ENCODE measurements at regions not wholly inside any gene's neighbourhood (a gene's known extent, or its start where the extent isn't known, plus 50 kb on each side); places are given as distances from the start of the nearest gene placed in this dataset.

DNA sequence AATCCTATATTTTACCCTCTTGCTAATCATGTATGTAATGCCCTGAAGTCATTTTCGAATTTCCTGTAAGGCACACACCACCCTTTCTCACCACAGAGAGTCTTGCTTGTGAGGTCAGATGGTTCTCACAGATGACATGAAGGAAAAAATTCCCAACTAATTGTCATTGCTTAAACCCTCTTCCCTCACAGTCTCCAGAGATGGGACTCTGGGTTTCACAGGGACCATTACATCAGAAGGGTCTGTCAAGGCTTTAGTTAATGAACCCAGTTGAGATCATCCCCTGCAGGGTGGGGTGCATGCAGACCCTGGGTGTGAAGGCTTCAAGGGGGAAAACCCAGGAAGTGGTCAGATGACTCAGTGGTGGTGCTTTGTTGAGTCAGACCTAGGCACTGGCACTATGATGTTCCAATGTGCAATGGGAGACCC, 229.6 kb downstream of the BCAT1 start:
- TF ChIP-seq SIN3A (IDR thresholded peaks at IDR 0.05; ENCODE audit: borderline replicate concordance, insufficient read depth, low read depth, low read length), result no peak
- TF ChIP-seq TCF7L2 (IDR thresholded peaks at IDR 0.05; ENCODE audit: low read depth, low read length), result no peak
- TF ChIP-seq, protein P1, sequence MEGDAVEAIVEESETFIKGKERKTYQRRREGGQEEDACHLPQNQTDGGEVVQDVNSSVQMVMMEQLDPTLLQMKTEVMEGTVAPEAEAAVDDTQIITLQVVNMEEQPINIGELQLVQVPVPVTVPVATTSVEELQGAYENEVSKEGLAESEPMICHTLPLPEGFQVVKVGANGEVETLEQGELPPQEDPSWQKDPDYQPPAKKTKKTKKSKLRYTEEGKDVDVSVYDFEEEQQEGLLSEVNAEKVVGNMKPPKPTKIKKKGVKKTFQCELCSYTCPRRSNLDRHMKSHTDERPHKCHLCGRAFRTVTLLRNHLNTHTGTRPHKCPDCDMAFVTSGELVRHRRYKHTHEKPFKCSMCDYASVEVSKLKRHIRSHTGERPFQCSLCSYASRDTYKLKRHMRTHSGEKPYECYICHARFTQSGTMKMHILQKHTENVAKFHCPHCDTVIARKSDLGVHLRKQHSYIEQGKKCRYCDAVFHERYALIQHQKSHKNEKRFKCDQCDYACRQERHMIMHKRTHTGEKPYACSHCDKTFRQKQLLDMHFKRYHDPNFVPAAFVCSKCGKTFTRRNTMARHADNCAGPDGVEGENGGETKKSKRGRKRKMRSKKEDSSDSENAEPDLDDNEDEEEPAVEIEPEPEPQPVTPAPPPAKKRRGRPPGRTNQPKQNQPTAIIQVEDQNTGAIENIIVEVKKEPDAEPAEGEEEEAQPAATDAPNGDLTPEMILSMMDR (IDR thresholded peaks at IDR 0.05), result no peak
- TF ChIP-seq, protein P2, sequence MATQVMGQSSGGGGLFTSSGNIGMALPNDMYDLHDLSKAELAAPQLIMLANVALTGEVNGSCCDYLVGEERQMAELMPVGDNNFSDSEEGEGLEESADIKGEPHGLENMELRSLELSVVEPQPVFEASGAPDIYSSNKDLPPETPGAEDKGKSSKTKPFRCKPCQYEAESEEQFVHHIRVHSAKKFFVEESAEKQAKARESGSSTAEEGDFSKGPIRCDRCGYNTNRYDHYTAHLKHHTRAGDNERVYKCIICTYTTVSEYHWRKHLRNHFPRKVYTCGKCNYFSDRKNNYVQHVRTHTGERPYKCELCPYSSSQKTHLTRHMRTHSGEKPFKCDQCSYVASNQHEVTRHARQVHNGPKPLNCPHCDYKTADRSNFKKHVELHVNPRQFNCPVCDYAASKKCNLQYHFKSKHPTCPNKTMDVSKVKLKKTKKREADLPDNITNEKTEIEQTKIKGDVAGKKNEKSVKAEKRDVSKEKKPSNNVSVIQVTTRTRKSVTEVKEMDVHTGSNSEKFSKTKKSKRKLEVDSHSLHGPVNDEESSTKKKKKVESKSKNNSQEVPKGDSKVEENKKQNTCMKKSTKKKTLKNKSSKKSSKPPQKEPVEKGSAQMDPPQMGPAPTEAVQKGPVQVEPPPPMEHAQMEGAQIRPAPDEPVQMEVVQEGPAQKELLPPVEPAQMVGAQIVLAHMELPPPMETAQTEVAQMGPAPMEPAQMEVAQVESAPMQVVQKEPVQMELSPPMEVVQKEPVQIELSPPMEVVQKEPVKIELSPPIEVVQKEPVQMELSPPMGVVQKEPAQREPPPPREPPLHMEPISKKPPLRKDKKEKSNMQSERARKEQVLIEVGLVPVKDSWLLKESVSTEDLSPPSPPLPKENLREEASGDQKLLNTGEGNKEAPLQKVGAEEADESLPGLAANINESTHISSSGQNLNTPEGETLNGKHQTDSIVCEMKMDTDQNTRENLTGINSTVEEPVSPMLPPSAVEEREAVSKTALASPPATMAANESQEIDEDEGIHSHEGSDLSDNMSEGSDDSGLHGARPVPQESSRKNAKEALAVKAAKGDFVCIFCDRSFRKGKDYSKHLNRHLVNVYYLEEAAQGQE (IDR thresholded peaks at IDR 0.05; ENCODE audit: insufficient read depth in 1 of 2, low read depth in 2 of 2, low read length in 1 of 2), result no peak
- TF ChIP-seq POLR2AphosphoS5 (IDR thresholded peaks at IDR 0.05; ENCODE audit: low read depth, low read length), result no peak

Measured in Panc1 (cell line).